Retina (tissue), 1 donor: ENCODE measurements at regions not wholly inside any gene's neighbourhood (a gene's known extent, or its start where the extent isn't known, plus 50 kb on each side); places are given as distances from the start of the nearest gene placed in this dataset.
"Not testable (repeated sequence)": the region's sequence is repeated elsewhere in the genome, so short reads cannot be mapped to it uniquely, and the experiment has no call there.

Experiments
- DNase-seq: peaks from one replicate; pipeline ENCODE4 v3.0.0-alpha.2; 2016

GRCh38 chr6:159594106-159594749 lies 98.8 kb downstream of the SOD2 start:
- DNase-seq = no peak

DNA sequence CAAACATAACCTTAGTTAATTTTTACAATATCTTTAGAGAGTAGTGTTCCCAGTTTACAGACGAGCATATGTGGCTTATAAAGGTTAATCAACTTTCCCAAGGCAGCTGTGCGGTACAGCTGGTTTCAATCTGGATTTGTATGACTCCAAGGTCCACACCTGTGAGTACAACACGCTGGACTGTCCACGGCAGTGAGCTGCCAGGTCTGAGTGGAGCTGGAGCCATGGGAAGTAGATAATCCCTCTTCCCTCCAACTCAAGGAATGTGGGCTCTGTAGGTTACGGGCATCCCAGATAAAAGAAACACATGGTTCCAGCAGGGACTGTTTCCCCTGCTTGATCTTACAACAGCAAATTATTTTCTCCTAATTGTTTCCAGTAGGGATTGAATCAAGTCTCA lies 102.2 kb downstream of the SOD2 start:
- DNase-seq = no peak

GRCh38 chr6:159586684-159587083 lies 106.4 kb downstream of the SOD2 start:
- no peak for DNase-seq

DNA sequence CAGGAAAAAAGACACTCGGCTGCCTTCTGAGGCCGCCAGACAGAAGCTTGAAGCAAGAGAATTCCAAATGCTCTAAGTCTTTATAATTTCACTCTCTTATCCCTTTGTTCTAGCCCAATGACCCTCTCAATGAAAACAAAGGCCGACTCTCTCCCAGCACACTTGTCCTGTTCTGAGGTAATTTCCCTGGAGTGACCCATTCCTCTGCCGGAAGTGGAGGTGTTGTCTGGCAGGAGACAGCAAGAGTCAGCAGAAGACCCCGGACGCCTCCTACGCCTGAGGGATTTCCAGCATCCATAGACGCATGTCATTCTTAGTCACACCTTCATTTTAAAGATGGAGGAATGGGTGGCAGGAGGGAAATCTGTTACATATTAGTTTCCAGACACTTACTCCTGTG lies 110.3 kb downstream of the SOD2 start:
- peak; percentile 14 for DNase-seq

GRCh38 chr6:159578629-159579028 lies 114.4 kb downstream of the SOD2 start:
- no peak for DNase-seq

GRCh38 chr6:159577564-159577963 lies 115.5 kb downstream of the SOD2 start:
- no peak for DNase-seq

- no peak for DNase-seq
Measured at GRCh38 chr6:159572439-159573110, 120.5 kb downstream of the SOD2 start.

DNA sequence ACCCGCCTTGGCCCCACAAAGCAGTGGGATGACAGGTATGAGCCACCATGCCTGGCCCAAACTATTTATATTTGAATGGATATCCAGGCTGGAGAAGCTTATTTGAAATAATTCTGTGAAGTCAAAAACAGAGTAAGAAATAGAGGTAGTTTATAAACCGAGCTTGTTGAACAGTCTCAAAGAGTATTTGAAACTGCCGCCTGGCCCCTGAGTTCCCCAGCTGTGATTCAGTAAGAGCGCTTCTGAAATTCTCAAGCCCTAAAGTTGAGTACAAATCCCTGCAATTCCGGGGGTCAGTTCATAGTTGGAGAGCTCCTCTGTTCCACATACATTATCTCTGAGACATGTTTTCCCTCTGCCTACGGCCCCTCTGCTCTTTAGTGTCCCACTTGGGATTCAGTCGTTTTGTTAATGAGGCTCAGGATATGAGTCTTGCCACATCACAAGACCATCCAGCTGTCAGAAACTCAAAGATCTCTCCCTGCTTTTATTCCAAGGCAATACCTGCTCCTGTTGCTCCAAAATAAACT lies 127.8 kb downstream of the SOD2 start:
- no peak for DNase-seq

DNA sequence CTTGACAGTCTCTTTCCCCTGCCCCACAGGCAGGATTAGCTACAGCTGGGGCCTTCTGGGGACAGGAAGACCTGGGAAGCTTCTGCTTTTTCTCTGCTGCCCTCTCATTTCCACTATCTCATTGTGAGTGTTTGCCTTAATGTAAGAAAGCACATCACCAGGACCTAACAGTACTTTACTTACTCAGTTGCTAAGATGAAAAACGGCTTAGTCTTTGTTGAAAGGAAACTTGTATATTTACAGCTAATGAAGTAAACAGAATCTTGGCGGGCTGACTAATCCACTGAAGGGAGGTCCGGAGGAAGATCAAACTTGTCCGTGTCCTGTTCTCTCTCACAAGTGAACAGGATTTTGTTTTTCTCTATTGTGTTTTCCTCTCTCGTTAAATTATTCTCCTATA lies 128.6 kb downstream of the SOD2 start:
- DNase-seq = no peak

DNA sequence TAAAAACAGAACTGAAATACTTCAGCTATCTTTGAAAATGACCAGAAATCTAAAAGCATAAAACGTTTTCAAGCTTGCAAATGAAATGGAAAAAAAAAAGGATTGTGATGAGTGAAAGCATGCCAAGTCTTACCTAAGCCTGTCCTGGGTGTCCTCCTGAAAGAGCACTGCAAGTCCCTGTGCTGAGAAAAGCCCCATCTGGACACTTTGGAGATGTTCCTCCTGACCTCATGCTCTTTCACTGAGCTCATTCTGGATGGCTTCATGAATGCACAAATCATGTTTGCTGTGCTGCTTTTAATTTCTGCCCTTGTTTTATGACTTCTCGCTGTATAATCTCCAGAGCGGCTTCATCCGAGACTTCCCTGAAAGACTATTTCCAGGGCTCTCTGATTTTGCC lies 136.0 kb downstream of the SOD2 start:
- no peak for DNase-seq

- DNase-seq = no peak
Measured at GRCh38 chr6:159555082-159555875, 137.8 kb downstream of the SOD2 start.

DNA sequence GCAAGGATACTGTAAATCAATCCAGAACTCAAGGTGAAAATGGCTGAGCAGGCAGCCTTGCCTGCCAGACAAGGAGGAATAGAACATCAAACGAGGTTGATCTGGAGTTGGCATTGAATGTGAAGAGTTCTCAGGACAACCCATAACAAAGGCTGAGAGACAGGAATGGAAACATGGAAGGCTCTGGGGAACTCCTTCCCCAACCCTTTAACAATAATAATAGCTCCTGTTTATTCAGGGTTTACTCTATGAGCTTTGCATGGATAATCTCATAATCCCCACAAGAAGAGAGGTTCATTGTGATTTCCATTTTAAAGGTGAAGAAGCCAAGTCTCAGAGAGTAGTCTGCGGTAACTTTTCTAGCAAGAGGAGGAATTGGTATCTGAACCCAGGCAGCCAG lies 151.7 kb downstream of the SOD2 start:
- no peak for DNase-seq

GRCh38 chr6:159540883-159541282 lies 152.2 kb downstream of the SOD2 start:
- no peak for DNase-seq

DNA sequence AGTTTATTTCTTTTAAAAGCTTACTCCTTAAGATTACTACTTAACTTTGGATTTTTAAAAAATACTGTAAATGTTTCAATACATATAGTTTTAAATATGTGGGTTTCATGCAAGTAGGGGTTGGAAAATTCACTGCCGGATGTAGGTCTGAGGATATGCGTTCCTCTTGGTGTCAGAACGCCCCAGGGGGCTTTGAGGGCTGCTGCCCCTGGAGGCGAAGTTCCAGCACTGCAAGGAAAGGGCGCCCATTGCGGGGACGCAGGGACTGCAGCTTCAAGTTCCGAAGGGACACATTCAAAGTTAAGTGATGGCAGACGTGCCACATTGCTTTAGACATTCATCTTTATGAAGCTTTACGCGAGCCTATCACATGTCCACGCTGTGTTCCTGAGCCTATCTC lies 152.9 kb downstream of the SOD2 start:
- no peak for DNase-seq

DNA sequence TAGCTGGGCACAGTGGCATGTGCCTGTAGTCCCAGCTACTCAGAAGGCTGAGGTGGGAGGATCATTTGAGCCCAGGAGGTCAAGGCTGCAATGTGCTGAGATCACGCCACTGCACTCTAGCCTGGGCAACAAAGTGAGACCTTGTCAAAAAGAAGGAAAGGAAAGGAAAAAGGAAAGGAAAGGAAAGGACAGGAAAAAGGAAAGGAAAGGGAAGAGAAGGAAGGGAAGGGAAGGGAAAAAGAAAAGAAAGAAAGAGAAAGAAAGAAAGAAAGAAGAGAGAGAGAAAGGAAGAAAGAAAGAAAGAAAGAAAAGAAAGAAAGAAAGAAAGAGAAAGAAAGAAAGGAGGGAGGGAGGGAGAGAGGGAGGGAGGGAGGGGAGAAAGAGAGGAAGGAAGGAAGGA lies 155.0 kb downstream of the SOD2 start:
- DNase-seq = not testable (repeated sequence)

DNA sequence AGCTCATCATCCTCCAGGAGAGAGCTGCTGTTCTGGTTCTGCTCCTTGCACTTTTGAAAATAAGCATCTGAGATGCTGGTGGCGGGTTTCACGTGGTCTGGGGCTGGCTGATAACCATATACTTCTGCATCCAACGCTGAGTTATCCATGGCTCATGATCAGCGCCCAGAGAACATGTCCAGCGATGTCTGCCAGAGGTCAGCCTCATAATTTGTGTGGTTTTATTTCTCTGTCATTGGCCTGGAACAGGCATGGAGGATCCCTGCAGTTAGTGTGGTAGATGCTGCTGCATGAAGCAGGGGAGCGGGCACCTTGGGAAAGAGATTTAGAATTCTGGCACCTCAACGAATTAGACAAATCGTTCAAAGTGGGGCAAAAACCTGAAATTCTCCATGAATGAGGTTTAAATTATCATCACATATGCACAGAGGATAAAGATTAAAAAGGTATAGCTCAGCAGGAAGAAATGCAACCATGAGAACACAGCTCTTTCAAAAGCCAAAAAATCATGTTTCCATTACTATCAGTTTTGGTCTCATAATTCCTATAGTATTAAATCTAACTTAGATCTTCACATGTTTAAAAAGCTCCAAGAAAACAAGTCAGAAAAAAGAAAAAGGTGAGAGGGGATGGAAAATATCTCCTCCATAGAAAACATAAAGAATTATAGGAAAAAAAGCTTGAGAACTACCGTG lies 157.2 kb downstream of the SOD2 start:
- DNase-seq = no peak

GRCh38 chr6:159533568-159533967 lies 159.5 kb downstream of the SOD2 start:
- peak; percentile 31 for DNase-seq

DNA sequence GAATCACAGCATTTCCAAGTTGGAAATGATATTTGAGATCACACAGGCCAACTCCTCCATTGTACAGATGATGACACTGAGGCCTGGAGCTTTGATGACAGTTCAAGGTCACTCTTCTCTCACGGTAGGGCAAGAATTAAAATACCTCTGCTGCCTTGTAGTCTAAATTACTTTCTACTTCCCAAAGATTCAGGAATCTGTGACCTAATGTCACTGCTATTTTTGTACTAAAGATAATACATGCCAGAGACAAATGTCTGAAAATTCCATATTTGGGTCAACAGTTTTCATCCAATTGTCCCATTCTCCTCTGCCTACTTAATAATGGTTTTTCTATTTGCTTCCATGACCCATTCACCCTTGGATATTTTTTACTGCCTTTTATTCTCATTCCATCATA lies 160.0 kb downstream of the SOD2 start:
- no peak for DNase-seq

DNA sequence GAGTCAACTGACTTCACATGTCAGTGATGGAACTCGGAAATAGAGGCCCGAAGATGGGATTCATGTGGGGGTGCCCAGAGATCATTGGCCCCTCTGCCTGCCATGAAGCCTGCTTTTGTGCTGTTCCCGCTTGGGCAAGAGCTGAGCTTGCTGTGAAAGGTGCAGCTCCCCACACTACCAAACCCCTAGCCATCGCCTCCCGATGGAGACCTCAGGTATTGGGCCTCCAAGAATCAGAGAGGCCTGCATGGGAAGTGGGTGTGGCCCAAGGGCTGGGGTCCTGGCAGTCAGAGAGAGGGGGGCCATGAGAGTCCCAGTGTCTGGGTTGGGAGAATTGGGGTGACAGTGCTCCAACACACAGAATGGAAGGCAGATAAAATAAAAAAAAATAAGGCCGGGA lies 160.9 kb downstream of the SOD2 start:
- no peak for DNase-seq

- DNase-seq = no peak
Measured at GRCh38 chr6:159529934-159530333, 163.1 kb downstream of the SOD2 start.

DNA sequence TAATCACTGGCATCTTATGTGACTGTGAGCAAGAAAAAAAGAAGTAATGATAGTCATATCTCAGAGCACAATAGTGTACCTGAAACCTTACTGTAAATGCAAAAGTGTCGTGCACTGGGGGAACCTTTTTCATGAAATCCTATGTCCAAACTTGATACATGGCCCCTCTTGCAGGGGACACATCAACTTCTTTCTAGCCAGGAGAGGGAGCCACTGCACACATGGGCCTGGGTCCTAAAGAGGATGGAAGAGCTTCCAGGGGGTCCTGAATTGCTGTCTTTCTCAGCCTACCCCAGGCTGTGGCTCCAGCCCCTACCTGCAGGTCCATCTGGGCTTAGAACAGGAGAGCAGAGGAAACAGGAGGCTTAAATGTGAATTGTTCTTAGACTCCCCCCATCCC lies 165.7 kb downstream of the SOD2 start:
- DNase-seq = no peak

- no peak for DNase-seq
Measured at GRCh38 chr6:159525445-159526025, 167.5 kb downstream of the SOD2 start.
